ENCODE measurements at regions not wholly inside any gene's neighbourhood (a gene's known extent, or its start where the extent isn't known, plus 50 kb on each side); places are given as distances from the start of the nearest gene placed in this dataset.

GRCh38 chr1:30345491-30346130 lies 377.8 kb downstream of the MATN1 start:
- no peak for DNase-seq

GRCh38 chr1:30343562-30343961 lies 379.8 kb downstream of the MATN1 start:
- no peak for DNase-seq

GRCh38 chr1:30342535-30343141 lies 380.7 kb downstream of the MATN1 start:
- no peak for DNase-seq

- DNase-seq, result no peak
Observed at GRCh38 chr1:30340934-30341333, 382.5 kb downstream of the MATN1 start.

GRCh38 chr1:30339866-30340265 lies 383.5 kb downstream of the MATN1 start:
- DNase-seq, result no peak

GRCh38 chr1:30338765-30339164 lies 384.6 kb downstream of the MATN1 start:
- no peak for DNase-seq

- no peak for DNase-seq
Observed at GRCh38 chr1:30337324-30337620, 386.1 kb downstream of the MATN1 start.

- DNase-seq, result no peak
Observed at GRCh38 chr1:30336550-30337323, 386.6 kb downstream of the MATN1 start.

GRCh38 chr1:30335997-30336390 lies 387.4 kb downstream of the MATN1 start:
- no peak for DNase-seq

- DNase-seq, result no peak
Observed at GRCh38 chr1:30335389-30335996, 387.9 kb downstream of the MATN1 start.

GRCh38 chr1:30334767-30335166 lies 388.6 kb downstream of the MATN1 start:
- no peak for DNase-seq

GRCh38 chr1:30332116-30333094 lies 391.0 kb downstream of the MATN1 start:
- no peak for DNase-seq

GRCh38 chr1:30331415-30332065 lies 391.8 kb downstream of the MATN1 start:
- no peak for DNase-seq

GRCh38 chr1:30330644-30331043 lies 392.7 kb downstream of the MATN1 start:
- DNase-seq, result no peak

GRCh38 chr1:30329802-30330557 lies 393.4 kb downstream of the MATN1 start:
- no peak for DNase-seq

- DNase-seq, result no peak
Observed at GRCh38 chr1:30329263-30329753, 394.1 kb downstream of the MATN1 start.

GRCh38 chr1:30328401-30329262 lies 394.8 kb downstream of the MATN1 start:
- DNase-seq, result no peak

- no peak for DNase-seq
Observed at GRCh38 chr1:30328100-30328370, 395.4 kb downstream of the MATN1 start.

- no peak for DNase-seq
Observed at GRCh38 chr1:30327370-30328099, 395.9 kb downstream of the MATN1 start.

GRCh38 chr1:30325999-30326398 lies 397.4 kb downstream of the MATN1 start:
- DNase-seq, result no peak

Data from NCI-H524 treated with DMSO at 0.1 percent for 48 hours (cell line).